ENCODE measurements at regions not wholly inside any gene's neighbourhood (a gene's known extent, or its start where the extent isn't known, plus 50 kb on each side); places are given as distances from the start of the nearest gene placed in this dataset.
"Not testable (repeated sequence)": the region's sequence is repeated elsewhere in the genome, so short reads cannot be mapped to it uniquely, and the experiment has no call there.

GRCh38 chr3:191884132-191884531 lies 423.2 kb downstream of the PYDC2 start:
- no peak for DNase-seq

GRCh38 chr3:191889106-191889505 lies 428.1 kb downstream of the PYDC2 start:
- DNase-seq: no peak

GRCh38 chr3:191889756-191890155 lies 428.8 kb downstream of the PYDC2 start:
- no peak for DNase-seq

GRCh38 chr3:191894406-191894805 lies 433.4 kb downstream of the PYDC2 start:
- no peak for DNase-seq

- DNase-seq: no peak
These were observed 440.8 kb downstream of the PYDC2 start for GRCh38 chr3:191901741-191902140.

DNA sequence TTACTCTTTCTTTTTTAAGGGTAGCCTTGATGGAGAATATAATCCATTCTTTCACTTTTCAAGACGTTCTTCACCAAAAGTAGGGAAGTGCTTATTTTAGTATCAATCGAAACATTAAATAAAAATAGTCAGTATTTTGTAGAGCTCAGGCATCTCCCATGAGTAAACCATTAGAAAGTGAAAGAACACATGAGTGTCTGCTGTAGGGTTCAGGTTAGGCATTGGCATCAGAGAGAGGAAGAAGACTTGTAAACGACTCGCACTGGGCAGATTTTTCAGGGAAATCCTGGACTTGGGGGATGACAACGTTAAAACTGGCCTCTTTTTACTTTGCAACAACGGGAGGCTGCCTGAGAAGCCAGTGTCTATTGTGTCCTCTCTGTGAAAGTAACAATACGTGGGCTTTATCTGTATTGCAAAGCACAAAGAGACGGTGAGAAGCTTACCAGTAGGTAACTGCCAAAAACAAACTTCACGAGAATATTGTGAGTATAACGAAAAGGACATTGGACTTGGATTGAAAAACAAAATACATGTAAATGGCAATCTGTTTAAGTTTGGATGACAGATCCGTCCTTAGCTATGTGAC lies 451.7 kb downstream of the PYDC2 start:
- no peak for DNase-seq

DNA sequence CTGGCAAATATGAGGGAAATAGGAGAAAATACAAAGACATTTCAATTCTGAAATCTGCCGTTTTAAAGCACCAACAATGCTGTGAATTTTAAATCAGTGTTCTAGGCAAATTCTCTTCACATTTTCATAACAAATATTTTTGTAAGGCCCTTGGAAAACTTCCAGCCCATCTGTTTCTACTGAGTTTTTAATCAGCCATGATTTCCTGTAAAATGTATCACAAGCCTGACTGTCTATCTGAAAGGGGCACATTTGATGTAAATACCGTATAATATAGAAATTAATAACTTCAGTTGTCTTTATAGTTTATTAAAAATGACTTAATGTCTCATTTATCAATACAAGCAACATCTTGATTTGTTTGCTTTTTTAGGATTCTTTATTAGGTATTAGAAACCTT lies 454.7 kb downstream of the PYDC2 start:
- DNase-seq: no peak

DNA sequence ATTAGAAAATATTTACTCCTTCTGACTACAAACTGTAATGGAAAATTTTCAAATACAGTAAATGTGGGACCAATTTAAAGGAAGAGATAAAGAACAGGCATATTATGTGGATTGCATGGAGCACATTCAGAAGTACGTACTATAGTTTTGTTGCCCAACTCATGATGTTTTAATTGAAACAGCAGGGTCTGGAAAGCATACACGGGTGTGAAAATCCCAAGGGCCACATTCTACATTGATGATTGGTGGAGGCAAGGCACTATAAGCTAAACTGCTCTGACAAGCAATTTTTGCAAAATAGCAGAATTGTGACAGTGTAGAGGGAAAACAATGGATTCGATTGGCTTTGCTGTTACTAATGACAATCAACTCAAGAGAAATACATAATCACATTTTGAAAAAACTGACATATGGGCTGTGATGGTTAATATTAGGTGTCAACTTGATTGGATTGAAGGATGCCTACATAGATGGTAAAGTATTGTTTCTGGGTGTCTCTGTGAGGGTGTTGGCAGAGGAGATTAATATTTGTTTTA lies 458.6 kb downstream of the PYDC2 start:
- DNase-seq: no peak

GRCh38 chr3:191922570-191922969 lies 461.6 kb downstream of the PYDC2 start:
- no peak for DNase-seq

GRCh38 chr3:191927183-191927817 lies 466.3 kb downstream of the PYDC2 start:
- DNase-seq: not testable (repeated sequence)

DNA sequence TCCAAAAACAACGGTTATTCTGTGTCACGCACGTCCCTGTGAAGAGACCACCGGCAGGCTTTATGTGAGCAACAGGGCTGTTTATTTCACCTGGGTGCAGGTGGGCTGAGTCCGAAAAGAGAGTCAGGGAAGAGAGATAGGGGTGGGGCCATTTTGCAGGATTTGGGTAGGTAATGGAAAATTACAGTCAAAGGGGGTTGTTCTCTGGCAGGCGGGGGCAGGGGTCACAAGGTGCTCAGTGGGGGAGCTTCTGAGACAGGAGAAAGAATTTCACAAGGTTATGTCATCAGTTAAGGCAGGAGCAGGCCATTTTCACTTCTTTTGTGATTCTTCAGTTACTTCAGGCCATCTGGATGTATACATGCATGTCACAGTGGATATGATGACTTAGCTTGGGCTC lies 467.0 kb downstream of the PYDC2 start:
- not testable (repeated sequence) for DNase-seq

DNA sequence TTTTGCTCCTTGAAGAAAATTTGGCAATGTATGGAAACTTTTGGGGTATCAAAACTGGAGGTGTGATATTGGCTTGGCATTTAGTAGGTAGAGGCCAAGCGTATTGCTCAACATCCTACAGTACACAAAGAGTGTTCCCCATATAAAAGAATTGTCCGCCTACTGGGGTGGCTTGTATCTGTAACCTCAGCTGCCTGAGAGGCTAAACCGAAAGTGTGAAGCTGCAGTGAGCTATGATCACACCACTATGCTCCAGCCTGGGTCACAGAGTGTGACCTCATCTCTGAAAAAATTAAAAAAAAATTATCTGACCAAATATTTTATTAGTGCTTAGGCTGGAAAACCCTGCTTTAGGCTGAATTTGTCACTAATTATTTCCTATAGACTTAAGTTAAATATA lies 483.9 kb downstream of the PYDC2 start:
- DNase-seq: no peak

DNA sequence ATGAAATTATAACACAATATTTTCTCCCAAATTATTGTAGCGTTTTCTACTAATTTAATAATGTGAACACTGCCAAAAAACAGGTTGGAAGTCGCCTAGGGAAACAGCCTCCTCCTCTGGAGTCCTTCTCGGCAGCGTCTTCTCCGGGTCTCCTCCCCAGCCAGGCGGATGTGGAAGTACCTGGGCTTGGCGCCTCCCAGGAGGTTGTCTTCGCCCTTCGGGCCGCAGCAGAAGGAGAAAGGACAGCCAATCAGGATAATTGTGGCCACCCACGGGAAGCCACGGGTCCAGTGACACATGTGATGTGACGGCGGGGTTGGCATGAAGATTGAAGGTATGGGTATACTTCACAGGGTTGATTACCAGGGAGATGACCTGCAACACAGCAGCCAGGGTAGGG lies 491.2 kb downstream of the PYDC2 start:
- no peak for DNase-seq

GRCh38 chr3:191952609-191953008 lies 491.6 kb downstream of the PYDC2 start:
- no peak for DNase-seq

DNA sequence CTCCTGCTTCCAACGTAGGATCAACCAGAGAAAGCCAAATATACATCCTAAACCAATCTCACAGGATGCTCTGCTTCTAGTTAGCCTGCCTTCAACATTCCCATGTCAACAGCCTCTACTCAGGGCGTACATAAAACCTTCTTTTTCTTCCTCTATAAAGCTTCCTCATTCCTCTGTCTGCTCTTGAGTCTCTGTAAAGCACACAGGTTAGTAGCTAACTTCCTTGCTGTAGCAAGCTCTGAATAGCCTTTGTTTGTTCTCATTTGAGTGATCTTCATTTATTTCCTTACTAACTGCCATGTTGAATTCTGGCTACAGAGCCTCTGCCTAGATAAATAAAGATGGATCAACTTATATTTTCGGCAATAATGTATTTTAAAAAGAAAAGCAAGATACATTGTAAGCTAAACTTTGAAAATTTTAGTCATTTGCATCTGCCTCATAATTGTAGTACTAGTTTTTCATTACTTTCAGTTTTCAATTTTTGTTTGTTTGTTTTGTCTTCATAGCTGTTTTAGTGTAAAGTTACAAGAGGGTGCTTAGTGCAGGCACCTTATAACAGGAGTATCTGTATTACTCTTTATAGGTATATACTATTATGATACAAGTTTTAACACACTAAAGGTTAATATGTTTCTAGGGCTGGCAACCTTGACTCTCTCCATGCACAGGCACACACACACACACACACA lies 498.2 kb downstream of the PYDC2 start:
- peak in 1 of 3 experiments; percentile 12 for DNase-seq

DNA sequence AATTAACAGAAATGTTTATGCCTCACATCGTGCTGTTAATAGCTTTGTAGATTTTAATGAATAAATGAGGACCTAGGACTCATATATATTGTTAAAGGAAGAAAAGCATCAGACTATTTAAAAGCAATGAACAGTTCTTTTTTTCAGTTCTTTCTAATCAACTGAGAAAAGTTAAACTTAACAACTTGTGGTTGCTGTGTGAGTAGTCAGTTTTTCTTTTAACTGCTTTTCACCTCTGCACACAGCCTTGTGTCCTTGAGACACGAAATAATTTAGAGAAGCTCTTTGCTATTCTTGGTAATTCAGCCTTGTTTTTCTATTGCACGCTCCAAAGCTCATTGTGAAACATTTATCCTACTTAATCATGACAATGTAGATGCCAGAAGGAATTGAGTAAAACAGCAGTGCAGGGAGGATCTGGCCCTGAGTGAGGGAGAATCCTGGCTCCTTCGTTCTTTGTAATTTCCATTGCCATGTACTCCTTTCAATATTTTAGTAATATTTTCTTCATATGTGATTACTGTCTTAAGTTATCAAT lies 499.0 kb downstream of the PYDC2 start:
- DNase-seq: no peak

GRCh38 chr3:191961022-191961421 lies 500.1 kb downstream of the PYDC2 start:
- DNase-seq: peak in 1 of 3 experiments; percentile 29

- DNase-seq: peak in 1 of 3 experiments; percentile 15
These were observed 500.6 kb downstream of the PYDC2 start for GRCh38 chr3:191961529-191961928.

DNA sequence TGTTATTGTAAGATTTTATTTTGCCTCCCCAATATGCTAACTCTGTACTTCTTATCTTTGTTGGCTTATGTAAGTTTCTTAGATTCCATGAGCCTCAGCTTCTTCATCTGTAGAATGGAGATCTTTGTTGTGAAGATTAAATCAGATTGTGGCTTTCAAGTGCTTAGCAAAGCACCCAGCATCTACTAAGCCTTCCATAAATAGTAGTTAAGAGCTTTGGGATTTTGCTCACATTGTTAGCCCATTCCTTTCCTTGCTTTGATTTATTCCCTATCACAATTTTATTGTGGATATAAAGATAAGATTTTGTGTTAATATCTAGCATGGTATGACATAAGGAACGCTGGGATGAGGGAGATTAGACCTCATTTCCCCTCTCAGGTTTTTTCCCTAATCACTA lies 501.4 kb downstream of the PYDC2 start:
- no peak for DNase-seq

DNA sequence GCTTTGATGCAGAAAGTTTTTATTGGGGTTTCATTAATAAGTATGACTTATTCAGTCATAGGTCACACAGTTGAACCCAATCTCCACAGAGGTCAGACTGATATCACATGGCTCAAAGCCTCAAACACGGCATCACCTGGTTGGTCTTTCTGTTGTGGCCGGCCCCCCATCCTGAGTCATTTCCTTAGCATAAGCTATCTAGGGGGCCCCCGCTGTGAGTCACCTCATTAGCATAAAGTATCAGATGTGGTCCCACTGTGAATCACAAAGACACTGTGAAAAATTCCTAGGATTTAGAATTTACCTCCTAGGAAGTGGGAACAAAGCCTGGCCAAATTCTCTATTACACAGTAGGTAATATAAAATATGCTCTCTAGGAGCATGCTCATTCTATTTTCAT lies 502.2 kb downstream of the PYDC2 start:
- no peak for DNase-seq

GRCh38 chr3:191966556-191966955 lies 505.6 kb downstream of the PYDC2 start:
- DNase-seq: no peak

DNA sequence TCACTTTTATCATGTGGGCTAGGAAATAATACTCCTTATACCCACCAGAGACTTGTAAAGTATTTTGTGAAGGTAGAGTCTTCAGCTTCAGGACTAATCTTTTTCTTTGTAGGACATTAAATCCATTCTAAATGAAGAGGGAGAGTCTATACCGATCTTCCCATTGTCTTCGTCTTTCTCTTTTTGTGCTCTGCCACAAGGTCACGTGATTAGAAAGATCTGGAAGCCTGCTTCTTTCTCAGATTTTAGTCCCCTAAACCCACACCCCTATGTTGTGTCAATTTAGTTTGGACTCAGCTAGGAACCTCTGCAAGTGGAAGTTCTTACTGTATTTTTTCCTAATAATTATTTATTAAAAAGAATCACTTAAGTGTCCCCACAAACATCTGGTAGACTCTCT lies 507.3 kb downstream of the PYDC2 start:
- no peak for DNase-seq

DNA sequence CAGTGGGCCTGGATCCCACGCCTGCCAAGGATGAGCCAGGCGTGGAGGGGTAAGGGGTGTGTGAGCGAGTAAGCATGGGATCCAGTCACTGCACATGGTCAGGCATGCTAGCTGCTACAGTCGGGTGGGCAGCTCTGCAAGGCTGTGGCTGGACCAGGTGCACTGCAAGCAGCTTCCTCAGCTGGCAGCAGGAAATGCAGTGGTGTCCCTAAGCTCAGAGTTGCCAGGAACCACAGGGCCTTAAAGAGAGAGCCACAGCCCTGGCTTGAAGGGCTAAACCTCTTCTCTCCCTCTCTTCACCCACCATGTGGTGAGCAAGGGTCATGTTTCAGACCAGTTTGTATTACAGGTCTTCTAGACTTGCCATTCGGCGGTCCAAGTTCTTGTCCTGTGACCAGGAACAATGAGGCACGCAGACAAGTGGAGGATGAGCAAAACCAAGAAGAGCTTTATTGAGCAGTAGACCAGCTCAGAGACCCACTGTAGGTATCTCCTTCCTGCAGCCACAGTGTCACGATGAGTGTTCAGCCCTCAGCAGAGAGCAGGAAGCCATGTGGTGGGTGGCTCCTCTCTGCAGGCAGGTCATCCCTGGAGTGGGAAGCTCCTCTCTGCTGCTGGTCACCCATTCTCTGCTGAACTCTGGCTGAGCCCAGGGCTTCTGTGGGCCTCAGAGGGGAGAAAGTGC lies 511.9 kb downstream of the PYDC2 start:
- DNase-seq: no peak

Measured in NCI-H1417 (cell line).